B cell (primary cell): ENCODE measurements at regions not wholly inside any gene's neighbourhood (a gene's known extent, or its start where the extent isn't known, plus 50 kb on each side); places are given as distances from the start of the nearest gene placed in this dataset.

ENCODE experiments used
- ATAC-seq: fragments of 200-7000 bp; cut with Tn5 transposase; one replicate; pipeline ENCODE4 v1.10.0; 2021; ENCODE audit warnings: low read depth, mild to moderate bottlenecking, moderate number of reproducible peaks, moderate library complexity
- CTCF ChIA-PET: fragments of 350-600 bp; sonication (Branson Sonifier 250); formaldehyde crosslinking; loops from one replicate; lab custom pipeline; 2021; ENCODE audit warnings: antibody characterized with exemption, inconsistent platforms; lab: Charles Lee
- POLR2A ChIA-PET: fragments of 350-600 bp; sonication (Branson Sonifier 250); formaldehyde crosslinking; loops from one replicate; lab custom pipeline; 2021; ENCODE audit warnings: antibody characterized with exemption; lab: Charles Lee
- DNase-seq: peaks from one replicate; pipeline ENCODE4 v3.0.0; 2013
- H2AFZ ChIP-seq: 2 replicates; pipeline ENCODE4 v1.6.1; 2012; ENCODE audit warnings: mild to moderate bottlenecking, low read depth, low read length; ENCODE audit not compliant: insufficient read depth, poor library complexity, severe bottlenecking
- H3K27ac ChIP-seq, 2 donors: 1 replicate in 1 of 2; 2 replicates in 1 of 2; pipeline ENCODE4 v1.5.1; 2012 to 2013; ENCODE audit warnings: low read length in 2 of 2, mild to moderate bottlenecking in 2 of 2, moderate library complexity in 1 of 2
- H3K27me3 ChIP-seq, 4 experiments: fragments of 200-600 bp in 1 of 4; sonication (generic) in 1 of 4; replicated peaks in 1 of 4; 1 replicate in 2 of 4; 2 replicates in 2 of 4; pipeline versions ENCODE4 v1.6.1 to v1.7.0; 2013 to 2016; ENCODE audit warnings: low read length in 3 of 4, mild to moderate bottlenecking in 2 of 4, mixed read lengths in 1 of 4, moderate library complexity in 1 of 4; ENCODE audit not compliant: insufficient read depth in 4 of 4, control insufficient read depth in 3 of 4; ENCODE audit errors: control extremely low read depth in 1 of 4
- H3K36me3 ChIP-seq, 2 experiments: replicated peaks in 1 of 2; 1 replicate in 1 of 2; 2 replicates in 1 of 2; pipeline versions ENCODE4 v1.6.1 to v1.7.1; 2013; ENCODE audit warnings: low read length in 1 of 2; ENCODE audit not compliant: insufficient read depth in 2 of 2, control insufficient read depth in 1 of 2; ENCODE audit errors: control extremely low read depth in 1 of 2, extremely low read depth in 1 of 2
- H3K4me1 ChIP-seq, 2 donors: fragments of 200-600 bp in 1 of 2; sonication (generic) in 1 of 2; 1 replicate in 1 of 2; 2 replicates in 1 of 2; pipeline versions ENCODE4 v1.5.1 to v1.6.1; 2013 to 2017; ENCODE audit warnings: low read length in 2 of 2; ENCODE audit not compliant: control insufficient read depth in 2 of 2, insufficient read depth in 2 of 2
- H3K4me2 ChIP-seq: replicated peaks from 2 replicates; pipeline ENCODE3; 2012; ENCODE audit warnings: mild to moderate bottlenecking, low read depth, low read length; ENCODE audit not compliant: poor library complexity, severe bottlenecking
- H3K4me3 ChIP-seq, 5 experiments: fragments of 200-600 bp in 1 of 5; sonication (generic) in 1 of 5; 1 replicate in 3 of 5; 2 replicates in 2 of 5; pipeline versions ENCODE4 v1.5.1 to v1.7.0; 2011 to 2016; ENCODE audit warnings: low read length in 4 of 5, mild to moderate bottlenecking in 4 of 5, low read depth in 2 of 5, control low read depth in 1 of 5, moderate library complexity in 1 of 5; ENCODE audit not compliant: insufficient read depth in 1 of 5; ENCODE audit errors: control extremely low read depth in 1 of 5, extremely low read depth in 1 of 5
- H3K79me2 ChIP-seq: fragments of 200-600 bp; sonication (generic); one replicate; pipeline ENCODE4 v1.6.0; 2016; ENCODE audit warnings: low read length; ENCODE audit not compliant: control insufficient read depth, insufficient read depth
- H3K9ac ChIP-seq: fragments of 200-600 bp; sonication (generic); 2 replicates; pipeline ENCODE4 v1.6.1; 2017; ENCODE audit warnings: mild to moderate bottlenecking, low read length, moderate library complexity
- H3K9me3 ChIP-seq, 3 donors: one replicate each; pipeline versions ENCODE4 v1.6.1 to v1.7.1; 2013; ENCODE audit warnings: low read length in 2 of 3; ENCODE audit not compliant: control insufficient read depth in 2 of 3, insufficient read depth in 1 of 3; ENCODE audit errors: control extremely low read depth in 1 of 3
- H4K20me1 ChIP-seq: 2 replicates; pipeline ENCODE4 v1.6.0; 2012; ENCODE audit warnings: mild to moderate bottlenecking, low read length; ENCODE audit not compliant: insufficient read depth, control insufficient read depth, poor library complexity, severe bottlenecking
- H3K27ac Mint-ChIP-seq: one replicate; pipeline ENCODE4 v1.8.0; 2021; ENCODE audit warnings: mixed read lengths
- H3K27me3 Mint-ChIP-seq: one replicate; pipeline ENCODE4 v1.8.0; 2021; ENCODE audit warnings: mixed read lengths
- H3K4me1 Mint-ChIP-seq: one replicate; pipeline ENCODE4 v1.8.0; 2021; ENCODE audit warnings: mixed read lengths
- H3K4me3 Mint-ChIP-seq: one replicate; pipeline ENCODE4 v1.8.0; 2021; ENCODE audit warnings: mixed read lengths
- H3K9me3 Mint-ChIP-seq: one replicate; pipeline ENCODE4 v1.8.0; 2022; ENCODE audit warnings: mixed read lengths; ENCODE audit not compliant: insufficient read depth
- EZH2 ChIP-seq: IDR thresholded peaks from 2 replicates; pipeline ENCODE4 v1.6.1; 2012; ENCODE audit warnings: borderline replicate concordance, low read depth, mild to moderate bottlenecking, moderate library complexity, low read length; ENCODE audit not compliant: insufficient read depth, poor library complexity, severe bottlenecking
- WGBS: methylation state at CpG from one replicate; pipeline ENCODE4 v1.1.5; 2013; ENCODE audit warnings: missing lambda C conversion rate; ENCODE audit not compliant: insufficient coverage; 5-methylcytosine and 5-hydroxymethylcytosine counted together
- intact Hi-C: fragments of 100-400 bp; cut with micrococcal nuclease; formaldehyde crosslinking; loops from one replicate; pipeline ENCODE4 v1.10.0; 2022
- TF ChIP-seq, protein P1 (sequence below): fragments of 200-600 bp; IDR thresholded peaks from one replicate; pipeline ENCODE4 v1.8.0; 2022; ENCODE audit warnings: antibody characterized with exemption, mild to moderate bottlenecking

DNA sequence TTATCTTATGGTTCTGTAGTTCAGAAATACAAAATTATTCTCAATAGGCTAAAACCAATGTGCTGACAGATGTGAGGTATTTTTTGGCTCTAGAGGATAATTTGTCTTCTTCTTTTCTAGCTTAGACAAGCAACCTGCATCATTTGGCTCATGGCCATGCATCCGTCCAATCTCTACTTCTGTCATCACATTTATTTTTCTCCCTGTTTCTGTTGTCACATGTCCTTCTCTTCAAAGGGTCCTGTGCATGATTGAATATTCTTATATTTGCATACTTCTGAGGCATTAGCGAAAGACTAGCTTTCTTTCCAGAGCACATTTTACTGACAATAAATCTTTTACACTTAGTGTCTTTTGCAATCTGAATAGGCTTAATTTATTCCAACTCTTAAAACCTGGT lies 564.7 kb downstream of the CDH10 start:
- ChIA-PET CTCF (no interaction called here), POLR2A (no interaction called here)

DNA sequence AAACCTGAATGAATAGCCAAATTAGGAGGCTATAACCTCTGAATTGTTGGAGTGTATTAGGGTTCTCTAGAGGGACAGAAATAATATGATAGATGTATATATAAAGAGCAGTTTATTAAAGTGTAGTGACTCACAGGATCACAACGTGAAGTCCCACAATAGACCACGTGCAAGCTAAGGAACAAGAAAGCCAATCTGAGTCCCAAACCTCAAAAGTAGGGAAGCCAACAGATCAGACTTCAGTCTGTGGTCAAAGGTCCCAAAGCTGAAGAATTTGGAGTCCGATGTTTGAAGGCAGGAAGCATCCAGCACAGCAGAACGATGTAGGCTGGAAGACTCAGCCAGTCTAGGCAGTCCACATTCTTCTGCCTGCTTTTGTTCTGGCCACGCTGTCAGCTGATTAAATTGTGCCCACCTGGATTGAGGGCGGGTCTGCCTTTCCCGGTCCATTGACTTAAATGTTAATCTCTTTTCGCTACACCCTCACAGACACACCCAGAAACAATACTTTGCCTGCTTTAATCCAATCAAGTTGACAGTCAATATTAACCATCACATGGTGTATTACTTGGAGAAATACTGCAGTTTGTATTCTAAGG lies 550.6 kb downstream of the CDH10 start:
- peaks cover 0 to 6% (median 2%) of the 10 kb centered on the region in 3 donors for H3K9me3 ChIP-seq
- no peaks in the 10 kb centered on the region for H3K27me3 Mint-ChIP-seq
- DNase-seq (no peak), ATAC-seq (no peak)
- ChIA-PET CTCF (no interaction called here), POLR2A (no interaction called here)
- 74% methylated on average over 7 of the region's 8 CpGs for WGBS
- no peaks in the 10 kb centered on the region for H3K79me2 ChIP-seq
- H3K4me2 ChIP-seq = no peak overlapping the region
- H2AFZ ChIP-seq = no peak overlapping the region
- no peak overlapping the region for H3K27ac ChIP-seq
- H3K9me3 Mint-ChIP-seq = peaks cover 3% of the 10 kb centered on the region
- H3K4me3 ChIP-seq = no peak overlapping the region
- H4K20me1 ChIP-seq = no peaks in the 10 kb centered on the region
- no peaks in the 10 kb centered on the region for H3K27me3 ChIP-seq
- no peak overlapping the region for H3K9ac ChIP-seq
- TF ChIP-seq, protein P1, sequence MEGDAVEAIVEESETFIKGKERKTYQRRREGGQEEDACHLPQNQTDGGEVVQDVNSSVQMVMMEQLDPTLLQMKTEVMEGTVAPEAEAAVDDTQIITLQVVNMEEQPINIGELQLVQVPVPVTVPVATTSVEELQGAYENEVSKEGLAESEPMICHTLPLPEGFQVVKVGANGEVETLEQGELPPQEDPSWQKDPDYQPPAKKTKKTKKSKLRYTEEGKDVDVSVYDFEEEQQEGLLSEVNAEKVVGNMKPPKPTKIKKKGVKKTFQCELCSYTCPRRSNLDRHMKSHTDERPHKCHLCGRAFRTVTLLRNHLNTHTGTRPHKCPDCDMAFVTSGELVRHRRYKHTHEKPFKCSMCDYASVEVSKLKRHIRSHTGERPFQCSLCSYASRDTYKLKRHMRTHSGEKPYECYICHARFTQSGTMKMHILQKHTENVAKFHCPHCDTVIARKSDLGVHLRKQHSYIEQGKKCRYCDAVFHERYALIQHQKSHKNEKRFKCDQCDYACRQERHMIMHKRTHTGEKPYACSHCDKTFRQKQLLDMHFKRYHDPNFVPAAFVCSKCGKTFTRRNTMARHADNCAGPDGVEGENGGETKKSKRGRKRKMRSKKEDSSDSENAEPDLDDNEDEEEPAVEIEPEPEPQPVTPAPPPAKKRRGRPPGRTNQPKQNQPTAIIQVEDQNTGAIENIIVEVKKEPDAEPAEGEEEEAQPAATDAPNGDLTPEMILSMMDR = no peak
- no peak for TF ChIP-seq EZH2
- no peak overlapping the region for H3K4me3 Mint-ChIP-seq
- intact Hi-C loops = no loop called here
- H3K36me3 ChIP-seq = peaks cover 0 to 2% of the 10 kb centered on the region in 2 experiments
- no peaks in the 10 kb centered on the region for H3K4me1 ChIP-seq
- H3K27ac Mint-ChIP-seq = no peak overlapping the region
- no peaks in the 10 kb centered on the region for H3K4me1 Mint-ChIP-seq

More for the DNA sequence above, 564.7 kb downstream of the CDH10 start:
- H4K20me1 ChIP-seq = no peaks in the 10 kb centered on the region
- H3K9me3 ChIP-seq = peaks cover 0 to 6% (median 0%) of the 10 kb centered on the region in 3 donors
- no peak for DNase-seq
- Mint-ChIP-seq H3K9me3 (no peaks in the 10 kb centered on the region), H3K27me3 (no peaks in the 10 kb centered on the region), H3K4me1 (no peaks in the 10 kb centered on the region), H3K27ac (no peak overlapping the region), H3K4me3 (no peak overlapping the region)
- no peak for TF ChIP-seq EZH2
- TF ChIP-seq, protein P1 = no peak
- no peaks in the 10 kb centered on the region for H3K27me3 ChIP-seq
- no peak overlapping the region for H3K27ac ChIP-seq
- WGBS = 100% methylated on average over 1 of the region's 2 CpGs
- no peaks in the 10 kb centered on the region for H3K79me2 ChIP-seq
- H3K4me3 ChIP-seq = no peak overlapping the region
- no peak overlapping the region for H3K9ac ChIP-seq
- no peak overlapping the region for H2AFZ ChIP-seq
- intact Hi-C loops = no loop called here
- no peak for ATAC-seq
- H3K4me2 ChIP-seq = no peak overlapping the region
- no peaks in the 10 kb centered on the region for H3K4me1 ChIP-seq
- no peaks in the 10 kb centered on the region for H3K36me3 ChIP-seq
